Activated CD4-positive, alpha-beta T cell treated with anti-CD3 and anti-CD28 coated beads, Interleukin-2, Interleukin-4, amounts not matched to agents 100 ng/mL and 50 ng/mL, durations not matched to agents 16 hours and 8 hours (primary cell): ENCODE measurements at regions not wholly inside any gene's neighbourhood (a gene's known extent, or its start where the extent isn't known, plus 50 kb on each side); places are given as distances from the start of the nearest gene placed in this dataset.

Experiments used
- DNase-seq: peaks from one replicate; pipeline ENCODE4 v3.0.0-alpha.2; 2020; ENCODE audit warnings: low spot score

DNA sequence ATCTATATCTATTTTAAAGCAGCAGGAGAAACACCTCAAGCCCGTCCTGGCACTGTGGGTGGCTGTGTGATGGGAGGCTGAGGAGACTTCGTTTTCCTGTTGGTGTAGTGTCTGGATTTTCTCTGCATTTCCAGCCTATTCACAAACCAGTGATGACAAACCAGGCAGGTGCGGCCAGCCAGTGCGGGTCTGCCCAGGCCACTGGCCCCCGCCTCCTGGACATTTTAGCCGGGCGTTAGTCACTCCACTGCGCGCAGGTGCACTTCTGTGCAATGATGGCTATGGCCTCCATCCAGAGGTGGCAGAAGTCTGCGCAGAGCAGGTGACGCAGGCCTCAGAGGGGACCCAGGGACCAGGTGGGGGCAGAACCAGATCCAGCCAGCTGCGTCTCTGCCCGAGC is 64.9 kb upstream of the PITRM1 start:
- DNase-seq: no peak

DNA sequence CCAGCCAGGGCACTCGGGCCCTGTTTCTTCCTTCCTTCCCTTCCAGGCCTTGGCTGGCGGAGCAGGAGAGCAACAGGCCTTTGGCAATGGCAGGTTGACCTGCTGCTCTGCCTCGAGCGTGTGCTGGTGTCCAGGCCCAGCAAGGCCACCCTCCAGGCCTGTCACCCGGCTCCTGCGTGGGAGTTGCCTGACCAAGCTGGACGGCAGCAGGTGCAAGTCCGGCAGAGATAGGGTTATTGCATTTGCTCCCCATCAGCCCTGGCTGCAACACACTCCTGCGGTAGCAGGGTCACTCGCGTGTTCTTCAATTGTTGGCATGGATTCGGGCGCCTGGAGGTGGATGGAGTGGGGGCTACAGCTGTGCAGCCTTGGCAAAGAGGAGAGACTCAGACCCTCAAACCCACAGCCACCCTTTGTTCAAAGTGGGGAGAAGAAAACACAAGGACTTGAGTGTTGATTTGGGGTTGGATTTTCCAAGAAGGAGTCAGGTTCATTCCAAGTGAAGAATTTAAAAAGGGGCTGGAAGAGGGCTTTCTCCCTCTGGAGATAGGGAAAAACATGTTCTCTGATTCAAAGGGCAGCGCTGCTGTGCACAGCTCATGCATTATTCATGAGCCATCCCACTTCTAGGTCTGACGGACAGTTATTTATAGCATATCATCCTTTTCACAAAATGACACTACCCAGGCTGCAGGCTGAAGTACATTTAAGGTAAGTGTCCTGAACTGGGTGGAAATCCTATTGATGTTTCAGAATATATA is 64.2 kb upstream of the PITRM1 start:
- DNase-seq: no peak

DNA sequence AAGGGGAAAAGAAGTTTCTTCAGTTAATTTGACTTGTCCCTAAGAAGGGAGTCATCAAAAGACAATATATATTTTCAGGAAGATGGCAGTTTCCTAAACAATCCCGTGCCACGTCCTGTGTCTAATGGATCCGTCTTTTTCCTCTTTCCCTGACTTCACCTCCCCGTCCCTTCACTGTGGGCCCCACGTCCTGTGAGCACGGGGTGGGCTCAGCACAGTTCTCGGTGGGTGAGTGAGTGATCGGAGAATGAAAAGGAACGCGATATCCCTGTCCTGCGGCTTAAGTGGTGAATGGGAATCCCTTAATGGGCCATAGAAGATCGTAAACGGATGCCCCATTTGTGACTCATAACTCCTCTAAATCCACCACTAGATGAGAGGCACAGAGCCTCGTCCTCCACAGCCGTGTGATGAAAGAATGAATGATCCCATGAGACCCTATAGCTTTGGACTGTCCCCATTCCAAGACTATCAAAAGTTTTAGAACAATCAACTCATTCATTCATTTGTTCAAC is 63.5 kb upstream of the PITRM1 start:
- no peak for DNase-seq

DNA sequence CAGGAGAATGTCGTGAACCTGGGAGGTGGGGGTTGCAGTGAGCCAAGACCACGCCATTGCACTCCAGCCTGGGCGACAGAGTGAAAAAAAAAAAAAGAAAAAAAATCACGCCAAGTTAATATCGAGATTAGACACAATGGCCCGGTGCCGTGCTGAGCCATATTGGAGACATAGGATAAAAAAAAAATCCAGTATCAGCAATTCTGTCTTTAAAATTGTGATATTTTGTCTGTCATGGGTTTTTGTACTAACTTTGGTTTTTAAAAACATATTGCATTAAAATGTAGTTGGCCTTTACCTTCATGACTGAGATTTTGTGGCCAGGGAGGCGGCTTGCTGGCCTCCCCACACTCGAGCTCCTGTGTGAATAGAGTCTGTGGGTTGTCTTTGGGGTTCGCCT is 62.8 kb upstream of the PITRM1 start:
- no peak for DNase-seq

DNA sequence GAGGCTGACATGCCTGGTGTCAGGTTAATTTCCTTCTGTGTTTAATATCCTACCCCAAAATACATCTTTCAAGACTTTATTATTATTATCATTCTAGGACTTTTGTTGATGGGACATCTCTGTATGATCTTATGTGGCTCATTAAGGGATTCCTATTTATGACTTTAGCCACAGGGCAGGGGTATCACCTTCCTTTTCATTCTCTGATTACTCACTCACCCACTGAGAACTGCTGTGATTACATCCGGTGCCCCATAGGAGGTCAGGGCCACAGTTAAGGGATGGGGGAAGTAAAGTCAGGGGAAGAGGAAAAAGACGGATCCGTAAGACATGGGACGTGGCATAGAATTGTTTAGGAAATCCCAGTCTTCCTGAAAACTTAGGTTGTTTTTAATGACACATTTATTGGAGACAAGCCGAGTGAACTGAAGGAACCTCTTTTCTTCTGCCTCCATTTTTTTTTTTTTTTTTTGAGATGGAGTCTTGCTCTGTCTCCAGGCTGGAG is 61.0 kb upstream of the PITRM1 start:
- DNase-seq: no peak

DNA sequence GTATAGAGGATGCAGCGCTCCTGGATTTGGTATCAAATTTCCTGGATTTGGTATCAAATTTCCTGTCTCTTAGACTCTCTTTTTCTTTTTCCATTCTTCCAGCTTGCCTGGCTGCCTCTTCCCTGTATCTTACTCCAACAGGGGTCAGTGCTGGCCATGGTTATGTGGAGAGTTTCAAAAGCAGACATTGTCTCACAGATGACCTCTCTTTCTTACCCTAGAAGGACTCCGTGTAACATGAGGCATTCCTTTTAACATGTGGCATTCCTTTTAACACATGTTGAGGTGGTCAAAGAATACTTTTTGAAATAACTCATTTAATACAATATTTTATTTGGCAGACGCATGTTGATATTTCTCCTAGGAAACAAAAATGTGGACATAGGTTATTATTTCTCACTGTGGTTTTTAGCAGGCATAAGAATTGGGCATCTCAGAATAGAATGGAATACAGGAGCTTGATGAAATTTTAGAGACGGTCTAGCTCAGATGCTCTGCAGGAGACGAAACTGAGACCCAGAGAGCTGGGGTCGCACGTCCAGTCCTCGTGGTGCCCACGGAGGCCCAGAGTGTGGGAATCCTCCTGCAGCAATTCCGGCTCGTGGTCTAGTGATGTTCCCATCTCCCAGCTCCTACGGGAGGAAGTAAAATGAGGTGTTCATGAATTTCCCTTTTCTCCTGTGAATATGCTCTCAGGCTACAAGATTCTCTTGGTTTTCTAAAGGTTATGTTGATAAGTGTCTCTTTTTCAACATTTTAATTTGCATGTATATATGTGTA is 59.6 kb upstream of the PITRM1 start:
- no peak for DNase-seq

DNA sequence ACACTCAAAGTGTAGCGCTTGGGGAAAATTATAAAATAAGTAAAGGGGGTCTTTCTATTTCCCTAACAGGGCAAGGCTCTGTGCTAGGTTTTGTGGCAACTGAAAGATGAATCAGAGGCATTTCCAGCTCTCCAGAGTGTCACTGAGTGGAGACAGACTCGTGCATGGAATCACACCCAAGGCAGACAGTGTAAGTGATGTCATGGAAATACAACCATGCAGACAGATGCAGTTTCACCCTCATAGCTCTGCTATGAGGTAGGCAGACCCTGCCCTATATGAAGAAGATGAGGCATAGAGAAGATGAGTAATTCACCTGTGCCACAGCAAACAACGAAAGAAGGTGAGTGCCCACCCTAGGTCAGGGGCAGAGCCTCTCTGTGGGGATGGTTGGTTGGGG is 57.2 kb upstream of the PITRM1 start:
- DNase-seq: no peak

DNA sequence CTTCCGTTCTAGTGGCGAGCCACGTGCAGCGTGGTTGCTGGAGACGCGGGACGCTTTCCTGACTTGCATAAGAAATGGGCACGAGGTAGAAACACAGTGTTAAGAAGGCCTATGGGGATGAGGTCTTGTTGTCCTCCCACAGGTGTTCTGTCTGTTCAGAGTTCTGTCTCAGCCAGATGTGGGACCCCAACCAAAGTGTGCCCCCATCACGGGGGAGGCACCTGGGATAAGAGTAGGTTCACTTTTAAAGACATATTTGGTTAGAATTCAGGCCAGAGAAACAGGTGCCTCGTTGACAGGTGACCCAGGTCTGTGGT is 56.0 kb upstream of the PITRM1 start:
- DNase-seq: no peak

DNA sequence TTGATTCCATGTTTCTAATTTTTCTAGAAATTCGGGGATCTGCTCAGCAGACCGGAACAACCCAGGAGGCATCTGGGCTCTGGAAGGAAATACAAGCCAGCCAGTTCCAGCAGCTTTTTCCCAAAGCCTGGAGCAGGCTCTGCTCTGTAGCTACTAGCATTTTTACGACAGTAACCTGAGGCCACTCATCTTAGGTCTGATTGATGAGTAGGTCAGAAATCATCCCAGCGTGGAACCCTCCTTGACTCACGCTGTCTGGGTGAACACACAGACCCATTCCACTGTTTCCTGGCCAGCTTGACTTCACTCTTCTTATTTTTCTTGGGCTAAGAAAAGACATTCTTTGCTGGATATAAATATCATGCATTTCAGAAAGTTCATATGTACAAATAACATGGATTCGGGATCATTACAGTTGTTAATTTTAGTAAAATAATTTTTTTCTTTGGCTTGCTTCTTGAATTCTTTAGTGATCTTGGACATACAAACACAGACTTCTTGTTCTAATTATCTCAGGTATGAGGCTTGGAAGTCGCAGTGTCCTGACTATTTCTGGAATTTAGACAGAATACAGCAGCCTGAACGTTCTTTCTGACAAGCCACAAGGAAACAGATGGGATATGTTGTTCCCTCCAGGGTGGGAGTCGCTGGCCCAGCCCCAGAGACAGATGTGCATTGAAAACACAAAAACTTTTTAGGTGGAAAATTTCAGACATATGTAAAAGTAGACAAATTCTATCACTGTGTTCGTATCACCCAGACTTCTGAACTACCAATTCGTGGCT is 54.6 kb upstream of the PITRM1 start:
- DNase-seq: no peak

DNA sequence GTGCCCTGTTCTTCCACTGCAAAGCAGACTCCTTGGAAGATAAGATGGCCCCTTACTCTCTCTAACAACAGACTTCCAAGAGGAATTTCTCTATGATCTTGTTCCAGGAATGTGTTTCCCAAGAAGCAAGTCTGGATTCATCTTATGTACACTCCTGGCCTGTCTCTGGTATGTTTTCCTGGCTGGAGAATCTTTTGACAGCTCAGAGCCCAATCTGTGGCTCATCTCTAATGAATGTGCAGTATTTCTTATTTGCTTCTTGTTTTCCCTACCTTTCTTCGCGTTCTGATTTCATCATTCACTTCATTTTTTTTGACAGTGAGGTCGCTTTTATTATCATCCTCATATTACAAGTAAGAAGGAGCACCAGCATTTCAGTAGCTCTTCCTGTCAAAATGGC is 53.0 kb upstream of the PITRM1 start:
- no peak for DNase-seq

DNA sequence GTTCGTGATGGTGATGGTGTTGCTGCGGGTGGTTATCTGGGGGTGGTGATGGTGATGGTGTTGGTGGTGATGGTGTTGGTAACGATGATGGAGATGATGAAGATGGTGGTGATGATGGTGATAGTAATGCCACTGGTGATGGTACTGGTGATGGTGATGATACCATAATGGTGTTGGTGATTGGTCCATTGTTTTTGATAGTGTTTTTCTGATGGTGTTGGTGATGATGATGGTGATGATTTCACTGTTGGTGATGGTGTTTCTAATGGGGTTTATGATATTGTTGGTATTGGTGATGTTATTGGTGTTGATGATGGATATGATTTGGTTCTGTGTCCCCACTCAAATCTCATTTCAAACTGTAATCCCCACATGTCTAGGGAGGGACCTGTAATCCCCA is 51.7 kb upstream of the PITRM1 start:
- DNase-seq: no peak

DNA sequence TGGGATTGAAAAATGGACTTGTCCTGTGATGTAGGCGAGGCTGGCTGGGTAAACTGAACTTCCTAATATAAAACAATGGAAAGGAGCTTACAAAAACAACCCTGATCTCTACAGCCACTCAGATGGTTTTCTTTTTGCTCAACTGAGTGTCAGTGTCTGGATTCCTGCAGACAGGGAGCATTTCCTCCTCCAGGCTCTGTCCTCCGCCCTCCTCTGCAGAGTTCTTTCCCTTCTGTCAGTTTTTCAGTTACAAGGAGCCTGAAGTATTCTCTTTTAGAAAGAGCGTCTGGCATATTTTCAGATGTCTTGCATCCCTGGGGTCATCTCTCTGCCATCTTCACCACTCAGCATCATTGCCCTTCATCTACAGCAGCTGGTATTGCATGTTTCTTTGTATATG is 50.0 kb upstream of the PITRM1 start:
- DNase-seq: no peak
